AG09309 (cell line): ENCODE measurements at regions not wholly inside any gene's neighbourhood (a gene's known extent, or its start where the extent isn't known, plus 50 kb on each side); places are given as distances from the start of the nearest gene placed in this dataset.

Experiments used
- DNase-seq: peaks from one replicate; pipeline ENCODE4 v3.0.0-alpha.2; 2010; ENCODE audit warnings: low read depth
- H3K4me3 ChIP-seq: 2 replicates; pipeline ENCODE4 v1.5.1; 2011; ENCODE audit warnings: mild to moderate bottlenecking, low read depth, low read length, moderate library complexity; ENCODE audit not compliant: control insufficient read depth
- TF ChIP-seq, protein P1 (sequence below): IDR thresholded peaks from 2 replicates; pipeline ENCODE4 v1.5.1; 2011; ENCODE audit warnings: mild to moderate bottlenecking, low read depth, low read length, inconsistent platforms; ENCODE audit not compliant: insufficient read depth, control insufficient read depth; ENCODE audit errors: missing control alignments

DNA sequence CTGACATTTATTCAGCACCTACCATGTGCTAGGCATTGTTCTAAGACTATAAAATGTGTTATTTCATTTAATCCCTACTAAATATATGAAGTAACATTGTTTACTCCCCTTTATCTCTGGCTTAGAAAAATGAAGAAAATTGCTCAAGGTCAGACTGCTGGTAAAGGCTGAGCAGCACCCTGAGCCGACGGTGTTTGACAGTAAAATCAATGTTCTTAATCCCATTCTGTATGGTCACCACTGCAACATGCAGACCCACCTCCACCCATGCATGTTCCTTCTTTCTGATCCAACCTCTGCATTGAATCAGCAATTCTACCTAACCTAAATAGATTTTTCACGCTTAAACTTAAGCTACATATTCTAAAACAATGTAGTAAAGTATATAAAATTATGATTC is 216.5 kb downstream of the ZBBX start:
- TF ChIP-seq, protein P1, sequence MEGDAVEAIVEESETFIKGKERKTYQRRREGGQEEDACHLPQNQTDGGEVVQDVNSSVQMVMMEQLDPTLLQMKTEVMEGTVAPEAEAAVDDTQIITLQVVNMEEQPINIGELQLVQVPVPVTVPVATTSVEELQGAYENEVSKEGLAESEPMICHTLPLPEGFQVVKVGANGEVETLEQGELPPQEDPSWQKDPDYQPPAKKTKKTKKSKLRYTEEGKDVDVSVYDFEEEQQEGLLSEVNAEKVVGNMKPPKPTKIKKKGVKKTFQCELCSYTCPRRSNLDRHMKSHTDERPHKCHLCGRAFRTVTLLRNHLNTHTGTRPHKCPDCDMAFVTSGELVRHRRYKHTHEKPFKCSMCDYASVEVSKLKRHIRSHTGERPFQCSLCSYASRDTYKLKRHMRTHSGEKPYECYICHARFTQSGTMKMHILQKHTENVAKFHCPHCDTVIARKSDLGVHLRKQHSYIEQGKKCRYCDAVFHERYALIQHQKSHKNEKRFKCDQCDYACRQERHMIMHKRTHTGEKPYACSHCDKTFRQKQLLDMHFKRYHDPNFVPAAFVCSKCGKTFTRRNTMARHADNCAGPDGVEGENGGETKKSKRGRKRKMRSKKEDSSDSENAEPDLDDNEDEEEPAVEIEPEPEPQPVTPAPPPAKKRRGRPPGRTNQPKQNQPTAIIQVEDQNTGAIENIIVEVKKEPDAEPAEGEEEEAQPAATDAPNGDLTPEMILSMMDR, result no peak

DNA sequence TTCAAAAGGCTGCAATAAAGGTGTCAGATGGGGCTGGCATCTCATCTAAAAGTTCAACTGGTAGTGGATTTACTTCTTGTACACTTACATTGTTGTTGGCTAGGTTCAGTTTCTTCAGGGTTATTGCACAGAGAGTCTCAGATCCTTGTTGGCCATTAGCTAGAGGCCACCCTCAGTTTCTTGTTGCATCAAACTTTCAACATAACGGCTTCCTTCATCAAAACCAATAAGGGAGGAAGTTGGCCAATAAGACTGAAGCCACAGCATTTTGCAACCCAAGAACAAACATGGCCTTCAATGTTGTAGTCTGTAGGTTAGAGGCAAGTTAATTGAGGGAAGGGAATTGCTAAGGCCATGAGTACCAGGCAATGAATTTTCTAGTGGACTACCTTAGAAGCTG is 218.0 kb downstream of the ZBBX start:
- H3K4me3 ChIP-seq, result no peak overlapping the region
- DNase-seq, result no peak
- TF ChIP-seq, protein P1, result no peak

More for the DNA sequence above, 216.5 kb downstream of the ZBBX start:
- H3K4me3 ChIP-seq, result no peak overlapping the region
- no peak for DNase-seq

DNA sequence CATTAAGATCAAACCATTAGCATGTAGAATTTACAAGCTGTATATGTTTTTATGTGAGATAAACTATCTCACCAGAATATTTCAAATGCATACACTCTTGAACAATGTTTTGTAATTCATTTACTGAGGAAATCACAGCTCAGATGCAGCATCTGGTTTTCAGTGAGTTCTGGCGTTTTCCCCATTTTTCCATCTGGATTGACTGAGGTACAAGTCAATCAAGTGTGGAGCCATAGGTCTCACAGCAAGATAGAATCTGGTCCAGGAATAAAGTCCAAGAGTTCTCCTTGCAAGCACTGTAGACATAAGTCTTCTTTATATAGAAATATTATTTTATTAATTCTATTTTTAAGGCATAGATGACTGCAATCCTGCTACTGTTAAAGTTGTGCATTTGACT is 219.3 kb downstream of the ZBBX start:
- no peak for DNase-seq
- TF ChIP-seq, protein P1, result no peak
- H3K4me3 ChIP-seq, result no peak overlapping the region

DNA sequence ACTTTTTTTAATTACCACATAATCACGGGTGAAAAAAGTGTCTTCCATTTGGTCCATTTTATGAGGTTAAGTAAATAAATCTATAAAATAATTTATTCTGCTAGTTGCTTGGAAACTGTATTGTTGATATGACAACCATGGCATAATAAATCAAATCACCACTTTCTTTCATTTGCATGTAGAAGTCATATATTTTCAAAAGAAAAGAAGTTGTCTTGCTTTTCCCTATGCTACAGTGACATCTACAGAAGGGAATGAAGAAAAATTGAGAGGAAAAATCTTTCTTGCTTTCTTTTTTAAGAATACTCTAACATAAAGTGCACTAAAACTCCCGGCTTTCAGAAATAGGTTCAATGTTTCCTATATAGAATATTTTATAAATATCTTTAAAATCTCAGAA is 228.5 kb downstream of the ZBBX start:
- TF ChIP-seq, protein P1, result no peak
- no peak for DNase-seq

DNA sequence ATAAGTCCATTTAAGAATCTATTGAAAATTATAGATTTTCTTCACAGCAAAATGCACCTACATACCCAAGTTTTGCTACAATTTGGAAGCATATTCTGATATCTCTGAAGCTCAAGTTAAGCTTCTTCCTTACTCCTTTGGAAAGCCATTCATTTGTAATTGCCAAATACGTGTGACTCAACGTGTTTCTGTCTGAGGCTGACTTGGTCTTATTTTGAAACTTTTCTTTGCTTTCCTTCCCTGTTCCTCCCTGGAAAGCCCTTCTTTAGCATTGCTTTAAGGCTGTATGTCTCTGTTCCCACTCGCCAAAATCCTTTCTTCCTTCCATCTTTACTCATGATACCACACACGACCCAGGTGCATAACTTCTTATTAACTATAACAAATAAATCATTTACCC is 232.0 kb downstream of the ZBBX start:
- H3K4me3 ChIP-seq, result no peak overlapping the region
- TF ChIP-seq, protein P1, result no peak
- DNase-seq, result no peak

More for the DNA sequence above, 228.5 kb downstream of the ZBBX start:
- no peak overlapping the region for H3K4me3 ChIP-seq

DNA sequence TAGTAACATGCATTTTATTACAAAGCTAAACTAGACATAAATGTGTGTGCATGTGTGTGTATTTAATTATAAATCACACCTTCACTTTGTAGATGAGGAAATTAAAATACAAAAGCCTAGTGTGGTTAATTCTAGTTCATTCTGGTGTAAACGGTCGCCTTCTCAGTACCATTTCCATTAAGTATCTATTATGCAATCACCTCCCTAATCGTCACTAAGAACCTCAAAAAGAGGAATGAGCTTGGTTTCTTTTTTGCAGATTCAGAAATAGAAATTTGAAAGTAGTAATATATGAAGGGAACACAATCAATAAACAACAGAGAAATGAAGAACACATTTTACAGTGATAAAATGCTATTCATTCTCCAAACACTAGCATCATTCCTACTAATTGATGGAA is 233.2 kb downstream of the ZBBX start:
- TF ChIP-seq, protein P1, result no peak
- H3K4me3 ChIP-seq, result no peak overlapping the region

More for the DNA sequence above, 233.2 kb downstream of the ZBBX start:
- DNase-seq, result no peak
